ENCODE measurements at regions not wholly inside any gene's neighbourhood (a gene's known extent, or its start where the extent isn't known, plus 50 kb on each side); places are given as distances from the start of the nearest gene placed in this dataset.

- TF ChIP-seq CTCF (IDR thresholded peaks at IDR 0.05) (no peak), POLR2AphosphoS5 (IDR thresholded peaks at IDR 0.05) (no peak), POLR2A (IDR thresholded peaks at IDR 0.05) (no peak)
Observed at GRCh38 chr2:220849433-220849832, 722.7 kb downstream of the EPHA4 start.

All from breast epithelium (tissue), 3 donors.